ENCODE measurements at regions not wholly inside any gene's neighbourhood (a gene's known extent, or its start where the extent isn't known, plus 50 kb on each side); places are given as distances from the start of the nearest gene placed in this dataset.

DNA sequence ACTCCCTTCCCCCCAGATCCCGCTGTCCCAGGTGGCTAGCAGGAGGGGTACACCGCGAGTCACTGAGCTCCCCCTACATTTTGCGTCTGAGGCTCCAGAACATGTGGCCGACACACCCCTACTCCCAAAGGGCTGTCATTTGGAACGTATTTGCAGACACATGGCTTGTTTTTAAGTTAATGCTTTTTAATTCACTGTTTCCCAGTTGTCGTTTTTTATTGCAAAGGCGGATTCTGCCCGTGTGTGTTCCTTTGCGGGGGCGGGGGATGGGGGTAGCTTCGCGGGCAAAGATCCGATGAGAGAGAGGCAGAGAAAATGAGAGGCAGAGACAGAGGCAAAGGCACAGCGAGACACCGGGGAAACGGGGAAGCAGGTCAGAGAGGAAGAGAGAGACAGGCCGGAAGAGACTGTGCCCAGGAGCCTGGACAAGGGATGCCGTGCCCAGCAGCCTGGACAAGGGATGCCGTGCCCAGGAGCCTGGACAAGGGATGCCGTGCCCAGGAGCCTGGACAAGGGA lies 270.2 kb downstream of the FOXD2 start:
- TF ChIP-seq EZH2phosphoT487 (IDR thresholded peaks at IDR 0.05; ENCODE audit: borderline replicate concordance, low read length) (no peak), EZH2 (IDR thresholded peaks at IDR 0.05; ENCODE audit: low read length, unreplicated experiment) (no peak)
- TF ChIP-seq, protein P1, sequence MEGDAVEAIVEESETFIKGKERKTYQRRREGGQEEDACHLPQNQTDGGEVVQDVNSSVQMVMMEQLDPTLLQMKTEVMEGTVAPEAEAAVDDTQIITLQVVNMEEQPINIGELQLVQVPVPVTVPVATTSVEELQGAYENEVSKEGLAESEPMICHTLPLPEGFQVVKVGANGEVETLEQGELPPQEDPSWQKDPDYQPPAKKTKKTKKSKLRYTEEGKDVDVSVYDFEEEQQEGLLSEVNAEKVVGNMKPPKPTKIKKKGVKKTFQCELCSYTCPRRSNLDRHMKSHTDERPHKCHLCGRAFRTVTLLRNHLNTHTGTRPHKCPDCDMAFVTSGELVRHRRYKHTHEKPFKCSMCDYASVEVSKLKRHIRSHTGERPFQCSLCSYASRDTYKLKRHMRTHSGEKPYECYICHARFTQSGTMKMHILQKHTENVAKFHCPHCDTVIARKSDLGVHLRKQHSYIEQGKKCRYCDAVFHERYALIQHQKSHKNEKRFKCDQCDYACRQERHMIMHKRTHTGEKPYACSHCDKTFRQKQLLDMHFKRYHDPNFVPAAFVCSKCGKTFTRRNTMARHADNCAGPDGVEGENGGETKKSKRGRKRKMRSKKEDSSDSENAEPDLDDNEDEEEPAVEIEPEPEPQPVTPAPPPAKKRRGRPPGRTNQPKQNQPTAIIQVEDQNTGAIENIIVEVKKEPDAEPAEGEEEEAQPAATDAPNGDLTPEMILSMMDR (conservative IDR thresholded peaks at IDR 0.05; ENCODE audit: low read depth, low read length) = no peak
